Upper lobe of right lung (tissue), 1 donor: ENCODE measurements at regions not wholly inside any gene's neighbourhood (a gene's known extent, or its start where the extent isn't known, plus 50 kb on each side); places are given as distances from the start of the nearest gene placed in this dataset.

Source experiments
- ATAC-seq: fragments of 200-7000 bp; cut with Tn5 transposase; one replicate; pipeline ENCODE4 v1.9.1; 2020; ENCODE audit warnings: mild to moderate bottlenecking, moderate library complexity
- DNase-seq: peaks from one replicate; pipeline ENCODE4 v3.0.0-alpha.2; 2020
- H3K27ac ChIP-seq: fragments of 200-600 bp; one replicate; pipeline ENCODE4 v1.8.0; 2022
- H3K27me3 ChIP-seq: fragments of 200-600 bp; one replicate; pipeline ENCODE4 v1.8.0; 2022; ENCODE audit warnings: mild to moderate bottlenecking
- H3K36me3 ChIP-seq: fragments of 200-600 bp; one replicate; pipeline ENCODE4 v1.8.0; 2022
- H3K4me1 ChIP-seq: fragments of 200-600 bp; one replicate; pipeline ENCODE4 v1.8.0; 2022
- H3K4me3 ChIP-seq: fragments of 200-600 bp; one replicate; pipeline ENCODE4 v1.8.0; 2022; ENCODE audit warnings: mild to moderate bottlenecking
- H3K9me3 ChIP-seq: fragments of 200-600 bp; one replicate; pipeline ENCODE4 v1.8.0; 2022
- intact Hi-C: fragments of 100-400 bp; cut with DNase I; formaldehyde crosslinking; loops from one replicate; pipeline ENCODE4 v1.11.0; 2022
- TF ChIP-seq, protein P1 (sequence below): fragments of 200-600 bp; IDR thresholded peaks from one replicate; pipeline ENCODE4 v1.8.0; 2022; ENCODE audit warnings: antibody characterized with exemption
- donor health status: DM: no; HTN: yes; CAD: no; lungs with severe emphysema.

DNA sequence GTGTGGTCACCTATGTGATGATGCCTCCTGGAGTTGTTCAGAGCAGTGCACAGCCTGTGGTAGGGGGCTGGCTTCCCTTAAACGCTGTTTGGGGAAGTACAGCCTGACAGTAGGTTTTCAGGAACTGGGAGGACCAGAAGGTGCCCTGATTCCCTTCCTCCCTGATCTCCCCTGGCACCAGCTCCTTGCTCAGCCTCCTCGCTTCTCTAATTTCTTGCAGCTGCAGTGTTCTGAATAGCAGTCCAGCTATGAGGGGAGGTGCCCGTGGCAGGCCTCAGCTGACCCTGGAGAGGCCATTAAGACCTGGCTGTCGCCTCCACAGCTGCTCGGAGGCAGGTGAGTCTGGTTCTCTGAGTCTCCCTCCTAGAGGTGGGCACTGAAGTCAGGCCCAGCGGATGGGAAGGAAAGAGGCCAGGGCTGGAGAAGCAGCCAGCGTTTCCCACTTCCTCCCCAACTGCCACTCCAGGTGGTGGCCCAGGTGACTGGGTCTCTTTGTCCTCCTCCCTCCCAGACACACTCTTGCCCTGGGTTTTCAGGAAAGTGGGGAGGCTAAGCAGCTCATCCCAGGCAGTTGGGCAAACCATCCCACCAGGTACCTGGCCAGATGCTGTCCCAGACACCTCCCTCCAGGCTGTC, 52.0 kb upstream of the RPL11 start:
- Histone ChIP-seq H3K27ac (no peak overlapping the region), H3K4me1 (peaks cover 7% of the 10 kb centered on the region), H3K9me3 (no peaks in the 10 kb centered on the region), H3K36me3 (no peaks in the 10 kb centered on the region), H3K27me3 (no peaks in the 10 kb centered on the region), H3K4me3 (no peak overlapping the region)
- no peak for ATAC-seq
- TF ChIP-seq, protein P1, sequence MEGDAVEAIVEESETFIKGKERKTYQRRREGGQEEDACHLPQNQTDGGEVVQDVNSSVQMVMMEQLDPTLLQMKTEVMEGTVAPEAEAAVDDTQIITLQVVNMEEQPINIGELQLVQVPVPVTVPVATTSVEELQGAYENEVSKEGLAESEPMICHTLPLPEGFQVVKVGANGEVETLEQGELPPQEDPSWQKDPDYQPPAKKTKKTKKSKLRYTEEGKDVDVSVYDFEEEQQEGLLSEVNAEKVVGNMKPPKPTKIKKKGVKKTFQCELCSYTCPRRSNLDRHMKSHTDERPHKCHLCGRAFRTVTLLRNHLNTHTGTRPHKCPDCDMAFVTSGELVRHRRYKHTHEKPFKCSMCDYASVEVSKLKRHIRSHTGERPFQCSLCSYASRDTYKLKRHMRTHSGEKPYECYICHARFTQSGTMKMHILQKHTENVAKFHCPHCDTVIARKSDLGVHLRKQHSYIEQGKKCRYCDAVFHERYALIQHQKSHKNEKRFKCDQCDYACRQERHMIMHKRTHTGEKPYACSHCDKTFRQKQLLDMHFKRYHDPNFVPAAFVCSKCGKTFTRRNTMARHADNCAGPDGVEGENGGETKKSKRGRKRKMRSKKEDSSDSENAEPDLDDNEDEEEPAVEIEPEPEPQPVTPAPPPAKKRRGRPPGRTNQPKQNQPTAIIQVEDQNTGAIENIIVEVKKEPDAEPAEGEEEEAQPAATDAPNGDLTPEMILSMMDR, result no peak
- no peak for DNase-seq
- intact Hi-C loops, result loop anchor here (5.0 kb wide), 1 partner anchor 97 kb away; no protein-coding TSS in a partner anchor

DNA sequence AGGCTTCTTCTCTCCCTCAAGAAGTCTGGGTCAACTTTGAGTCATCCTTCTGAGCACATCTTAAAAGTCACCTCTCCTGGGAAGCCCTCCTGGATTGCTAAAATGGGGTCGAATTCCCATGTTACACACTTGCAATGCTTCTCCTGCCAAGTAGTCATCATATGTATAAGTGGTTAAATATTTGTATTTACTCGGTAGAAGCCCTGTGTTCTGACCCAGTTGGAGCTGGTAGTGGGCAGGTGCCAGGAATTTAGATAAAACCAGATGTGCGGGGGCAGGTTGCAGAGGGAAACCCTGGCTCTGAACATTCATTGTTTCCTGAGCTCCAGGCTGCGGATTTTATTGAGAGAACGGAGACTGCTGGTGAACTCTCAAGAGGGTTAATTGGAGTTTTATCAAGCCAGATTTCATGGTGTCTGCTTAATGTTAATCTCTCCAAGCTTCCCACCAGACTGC, 52.8 kb upstream of the RPL11 start:
- H3K4me1 ChIP-seq, result peaks cover 12% of the 10 kb centered on the region
- DNase-seq (no peak), ATAC-seq (no peak)
- no peak overlapping the region for H3K4me3 ChIP-seq
- intact Hi-C loops, result loop anchor here (5.0 kb wide), 1 partner anchor 97 kb away; no protein-coding TSS in a partner anchor
- no peaks in the 10 kb centered on the region for H3K36me3 ChIP-seq
- TF ChIP-seq, protein P1, result no peak
- no peaks in the 10 kb centered on the region for H3K9me3 ChIP-seq
- H3K27me3 ChIP-seq, result no peaks in the 10 kb centered on the region
- H3K27ac ChIP-seq, result no peak overlapping the region

DNA sequence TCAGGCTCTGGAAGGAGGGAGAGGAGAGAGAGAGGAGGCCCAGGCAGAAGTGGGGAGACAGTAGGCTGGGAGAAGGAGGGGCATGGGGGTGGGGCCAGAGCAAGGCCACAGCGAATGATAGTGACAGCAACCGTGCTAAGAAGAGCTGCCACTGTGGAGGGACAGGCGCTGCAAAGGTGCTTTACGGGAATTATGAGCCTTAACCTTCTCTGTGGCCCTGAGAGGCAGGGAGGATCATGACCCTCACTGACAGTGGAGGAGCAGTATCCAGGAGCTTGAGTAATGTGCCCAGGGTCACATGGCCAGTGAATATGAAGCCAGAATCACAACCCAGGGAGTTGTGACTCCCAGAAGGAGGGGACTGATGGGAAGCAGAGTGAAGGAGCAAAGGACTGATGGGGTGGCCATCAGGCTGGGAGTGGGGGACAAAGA, 53.4 kb upstream of the RPL11 start:
- H3K27ac ChIP-seq, result no peak overlapping the region
- no peaks in the 10 kb centered on the region for H3K36me3 ChIP-seq
- H3K27me3 ChIP-seq, result no peaks in the 10 kb centered on the region
- intact Hi-C loops, result loop anchor here (5.0 kb wide), 1 partner anchor 96 kb away; no protein-coding TSS in a partner anchor
- no peak for ATAC-seq
- no peak overlapping the region for H3K4me3 ChIP-seq
- TF ChIP-seq, protein P1, result no peak
- H3K4me1 ChIP-seq, result peaks cover 12% of the 10 kb centered on the region
- H3K9me3 ChIP-seq, result no peaks in the 10 kb centered on the region
- no peak for DNase-seq

DNA sequence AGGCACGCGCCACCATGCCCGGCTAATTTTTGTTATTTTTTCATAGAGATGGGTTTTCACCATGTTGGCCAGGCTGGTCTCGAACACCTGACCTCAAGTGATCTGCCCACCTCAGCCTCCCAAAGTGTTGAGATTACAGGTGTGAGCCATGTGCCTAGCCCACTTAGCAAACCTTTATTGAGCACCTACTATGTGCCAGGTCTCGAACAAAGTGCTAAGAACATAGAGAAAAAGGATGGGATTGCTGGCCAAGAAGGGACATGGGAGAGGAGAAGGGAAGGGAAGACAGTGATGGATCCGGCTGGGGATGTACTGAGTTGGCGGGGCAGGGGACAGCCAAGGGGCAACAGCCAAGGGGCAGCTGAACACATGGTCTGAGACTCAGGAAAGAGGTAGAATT, 55.6 kb upstream of the RPL11 start:
- ATAC-seq (no peak), DNase-seq (no peak)
- Histone ChIP-seq H3K9me3 (no peaks in the 10 kb centered on the region), H3K27ac (no peak overlapping the region), H3K36me3 (no peaks in the 10 kb centered on the region), H3K4me1 (peaks cover 12% of the 10 kb centered on the region), H3K4me3 (no peak overlapping the region), H3K27me3 (no peaks in the 10 kb centered on the region)
- TF ChIP-seq, protein P1, result no peak
- intact Hi-C loops, result loop anchor here (5.0 kb wide), 1 partner anchor 94 kb away; no protein-coding TSS in a partner anchor

DNA sequence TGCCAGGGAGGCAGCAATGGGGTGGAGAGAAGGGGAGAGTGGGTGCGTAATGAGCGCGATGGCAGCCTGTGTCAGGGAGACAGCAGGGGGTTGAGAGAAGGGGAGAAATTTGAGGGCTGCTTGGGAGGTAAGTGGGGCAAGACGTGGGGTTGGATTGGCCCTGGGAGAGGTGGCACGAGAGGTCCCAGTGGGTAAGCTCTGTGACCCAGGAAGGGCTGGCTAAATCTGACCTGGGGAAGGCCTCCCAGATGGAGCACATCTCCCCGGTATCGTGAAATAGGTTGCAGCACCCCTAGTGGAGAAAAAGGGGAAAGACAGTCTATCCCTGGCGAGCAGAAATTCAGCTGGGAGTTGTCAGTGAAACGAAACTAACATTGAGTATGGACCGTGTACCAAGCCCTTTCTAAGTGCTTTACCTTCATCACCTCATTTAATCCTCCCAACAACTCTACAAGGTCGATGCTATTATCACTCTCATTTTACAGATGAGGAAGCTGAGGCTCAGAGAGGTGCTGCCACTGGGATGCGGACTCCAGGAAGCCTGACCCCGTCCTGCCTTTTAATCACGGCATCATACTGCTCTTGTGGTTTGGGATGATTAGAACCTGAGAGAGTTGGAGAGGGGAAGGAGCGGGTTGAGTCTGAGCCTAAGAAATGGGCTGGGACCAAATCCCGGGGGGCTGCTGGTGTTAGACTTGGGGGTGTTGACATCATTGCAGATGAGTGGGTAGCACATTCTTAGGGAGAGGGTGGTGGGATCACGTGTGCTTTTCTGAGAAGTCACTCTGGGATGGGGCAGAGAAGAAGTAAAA, 56.6 kb upstream of the RPL11 start:
- DNase-seq, result no peak
- intact Hi-C loops, result loop anchor here (5.0 kb wide), 2 partner anchors 78 to 93 kb away; partner anchors contain the start of gene ID3
- H3K27me3 ChIP-seq, result no peaks in the 10 kb centered on the region
- peaks cover 12% of the 10 kb centered on the region for H3K4me1 ChIP-seq
- H3K4me3 ChIP-seq, result peak overlapping the region; percentile 42
- ATAC-seq, result peak; percentile 90
- H3K36me3 ChIP-seq, result no peaks in the 10 kb centered on the region
- peak overlapping the region; percentile 59 for H3K27ac ChIP-seq
- H3K9me3 ChIP-seq, result no peaks in the 10 kb centered on the region
- TF ChIP-seq, protein P1, result peak; percentile 89
